HepG2 (cell line): ENCODE measurements at regions not wholly inside any gene's neighbourhood (a gene's known extent, or its start where the extent isn't known, plus 50 kb on each side); places are given as distances from the start of the nearest gene placed in this dataset.

Source experiments
- ATAC-seq: fragments of 200-7000 bp; cut with Tn5 transposase; 3 replicates; pipeline ENCODE4 v1.9.1; 2020; ENCODE audit warnings: mild to moderate bottlenecking, moderate library complexity
- BruUV-seq: library from RNA; stranded (reverse); fragments of 400-500 nt; replicated peaks from 2 replicates; lab custom pipeline; 2021; lab: Mats Ljungman, UMichigan
- CTCF ChIA-PET: fragments of 300-600 bp; formaldehyde crosslinking; extraction: SDS; loops from one replicate; lab custom pipeline; 2021; ENCODE audit warnings: low total read pairs, inconsistent platforms, low intra/inter-chr PET ratio; lab: Yijun Ruan, JAX
- POLR2A ChIA-PET: fragments of 350-600 bp; sonication (Branson Sonifier 250); formaldehyde crosslinking; loops from one replicate; lab custom pipeline; 2020; ENCODE audit warnings: antibody characterized with exemption, inconsistent platforms; lab: Yijun Ruan, JAX
- DNase-seq: peaks from one replicate; pipeline ENCODE4 v3.0.0-alpha.2; 2015; ENCODE audit warnings: low spot score
- FAIRE-seq: peaks from 3 replicates; lab custom pipeline; 2011; peaks lifted over from hg19 to GRCh38; lab: Jason Lieb, UNC
- H2AFZ ChIP-seq: one replicate; pipeline ENCODE4 v1.6.1; 2011; ENCODE audit warnings: low read length, inconsistent platforms
- H3K27ac ChIP-seq: fragments of 300-600 bp; 3 replicates; pipeline ENCODE4 v1.8.0; 2011; ENCODE audit warnings: mixed run types, mild to moderate bottlenecking, mixed read lengths, low read length, inconsistent platforms; ENCODE audit not compliant: insufficient read depth; ENCODE audit errors: extremely low read length
- H3K27me3 ChIP-seq, 2 experiments: fragments of 200-600 bp in 1 of 2; 2 replicates in 1 of 2; 3 replicates in 1 of 2; pipeline versions ENCODE4 v1.6.0 to v1.8.0; 2011; ENCODE audit warnings: low read length in 2 of 2, mild to moderate bottlenecking in 2 of 2, moderate library complexity in 2 of 2, inconsistent platforms in 1 of 2; ENCODE audit not compliant: insufficient read depth in 2 of 2, control insufficient read depth in 1 of 2
- H3K36me3 ChIP-seq, 2 experiments: fragments of 200-600 bp in 1 of 2; replicated peaks in 1 of 2; 2 replicates in 1 of 2; 3 replicates in 1 of 2; pipeline versions ENCODE4 v1.5.1 to v1.8.0; 2011; ENCODE audit warnings: low read length in 2 of 2, inconsistent platforms in 1 of 2; ENCODE audit not compliant: insufficient read depth in 2 of 2, control insufficient read depth in 1 of 2
- H3K4me1 ChIP-seq: 2 replicates; pipeline ENCODE4 v1.5.1; 2012; ENCODE audit warnings: low read length, inconsistent platforms; ENCODE audit not compliant: insufficient read depth
- H3K4me2 ChIP-seq: 2 replicates; pipeline ENCODE4 v1.6.0; 2011; ENCODE audit warnings: low read depth, low read length, inconsistent platforms
- H3K4me3 ChIP-seq, 3 experiments: fragments of 200-600 bp in 1 of 3; sonication (generic), shearing (Covaris generic) in 1 of 3; replicated peaks in 1 of 3; 2 replicates each; pipeline ENCODE4 v1.5.1; 2011 to 2016; ENCODE audit warnings: low read length in 3 of 3, inconsistent platforms in 2 of 3, low read depth in 2 of 3, mild to moderate bottlenecking in 2 of 3, control low read depth in 1 of 3, mixed read lengths in 1 of 3; ENCODE audit not compliant: insufficient read depth in 1 of 3
- H3K79me2 ChIP-seq: one replicate; pipeline ENCODE4 v1.6.1; 2011; ENCODE audit warnings: low read length, inconsistent platforms; ENCODE audit not compliant: insufficient read depth
- H3K9ac ChIP-seq: 2 replicates; pipeline ENCODE4 v1.6.0; 2011; ENCODE audit warnings: mild to moderate bottlenecking, low read depth, low read length, inconsistent platforms; ENCODE audit not compliant: insufficient read depth
- H3K9me3 ChIP-seq: 2 replicates; pipeline ENCODE4 v1.5.1; 2012; ENCODE audit warnings: mild to moderate bottlenecking, low read length
- H4K20me1 ChIP-seq: 2 replicates; pipeline ENCODE4 v1.6.0; 2011; ENCODE audit warnings: inconsistent platforms, mild to moderate bottlenecking, low read length, moderate library complexity; ENCODE audit not compliant: insufficient read depth
- HIVEP1 ChIP-seq: sonication (generic); formaldehyde crosslinking; IDR thresholded peaks from 2 replicates; pipeline ENCODE4 v1.4.0; 2020; ENCODE audit warnings: mild to moderate bottlenecking, missing genetic modification reagents
- HMG20B ChIP-seq: conservative IDR thresholded peaks from 2 replicates; pipeline ENCODE4 v1.6.1; 2016; ENCODE audit warnings: missing genetic modification reagents, missing compliant biosample characterization
- KDM6A ChIP-seq: IDR thresholded peaks from 2 replicates; pipeline ENCODE4 v1.6.1; 2016; ENCODE audit warnings: low read depth
- SPEN ChIP-seq: sonication (generic); formaldehyde crosslinking; IDR thresholded peaks from 2 replicates; pipeline ENCODE4 v1.5.1; 2020; ENCODE audit warnings: low read depth, mild to moderate bottlenecking, missing genetic modification reagents
- SRSF4 ChIP-seq: fragments of 200-400 bp; formaldehyde crosslinking; IDR thresholded peaks from one replicate; pipeline ENCODE4 v1.6.1; 2018; ENCODE audit warnings: mild to moderate bottlenecking, low read depth, low read length, moderate library complexity; ENCODE audit not compliant: poor library complexity, severe bottlenecking
- ZFAT ChIP-seq: sonication (generic); formaldehyde crosslinking; conservative IDR thresholded peaks from 2 replicates; pipeline ENCODE4 v1.8.1; 2023; ENCODE audit warnings: missing genetic modification reagents, inconsistent platforms
- WGBS: methylation state at CpG from one replicate; pipeline ENCODE4 v1.1.6; 2017; ENCODE audit warnings: low lambda C conversion rate; 5-methylcytosine and 5-hydroxymethylcytosine counted together
- in situ Hi-C: cut with HindIII; loops from 2 replicates; pipeline ENCODE4 v1.10.0; 2017; ENCODE audit warnings: low pct_unique_long_range_greater_than_20kb; ENCODE audit not compliant: extremely low pct_ligation_motif_present
- intact Hi-C: fragments of 100-400 bp; cut with micrococcal nuclease; formaldehyde crosslinking; loops from one replicate; pipeline ENCODE4 v1.10.0; 2022; ENCODE audit not compliant: unreplicated experiment
- TF ChIP-seq, protein P1 (sequence below): sonication (generic); formaldehyde crosslinking; IDR thresholded peaks from 2 replicates; pipeline ENCODE4 v1.4.0; 2020; ENCODE audit warnings: missing genetic modification reagents
- TF ChIP-seq, protein P2 (sequence below): sonication (generic); formaldehyde crosslinking; IDR thresholded peaks from 2 replicates; pipeline ENCODE4 v1.8.0; 2022; ENCODE audit warnings: mild to moderate bottlenecking, missing genetic modification reagents, borderline replicate concordance

- Histone ChIP-seq H3K27me3 (no peaks in the 10 kb centered on the region), H4K20me1 (no peaks in the 10 kb centered on the region), H3K27ac (no peak overlapping the region), H3K4me1 (no peaks in the 10 kb centered on the region), H3K4me3 (no peak overlapping the region), H3K36me3 (no peaks in the 10 kb centered on the region), H3K4me2 (no peak overlapping the region), H3K9ac (no peak overlapping the region), H2AFZ (no peak overlapping the region), H3K9me3 (peaks cover 69% of the 10 kb centered on the region), H3K79me2 (no peaks in the 10 kb centered on the region)
- TF ChIP-seq ZFAT (CRISPR knock-in tag) (no peak), SPEN (CRISPR knock-in tag) (no peak), HMG20B (CRISPR knock-in tag) (no peak), HIVEP1 (CRISPR knock-in tag) (no peak), SRSF4 (no peak), KDM6A (no peak)
- TF ChIP-seq, protein P1, sequence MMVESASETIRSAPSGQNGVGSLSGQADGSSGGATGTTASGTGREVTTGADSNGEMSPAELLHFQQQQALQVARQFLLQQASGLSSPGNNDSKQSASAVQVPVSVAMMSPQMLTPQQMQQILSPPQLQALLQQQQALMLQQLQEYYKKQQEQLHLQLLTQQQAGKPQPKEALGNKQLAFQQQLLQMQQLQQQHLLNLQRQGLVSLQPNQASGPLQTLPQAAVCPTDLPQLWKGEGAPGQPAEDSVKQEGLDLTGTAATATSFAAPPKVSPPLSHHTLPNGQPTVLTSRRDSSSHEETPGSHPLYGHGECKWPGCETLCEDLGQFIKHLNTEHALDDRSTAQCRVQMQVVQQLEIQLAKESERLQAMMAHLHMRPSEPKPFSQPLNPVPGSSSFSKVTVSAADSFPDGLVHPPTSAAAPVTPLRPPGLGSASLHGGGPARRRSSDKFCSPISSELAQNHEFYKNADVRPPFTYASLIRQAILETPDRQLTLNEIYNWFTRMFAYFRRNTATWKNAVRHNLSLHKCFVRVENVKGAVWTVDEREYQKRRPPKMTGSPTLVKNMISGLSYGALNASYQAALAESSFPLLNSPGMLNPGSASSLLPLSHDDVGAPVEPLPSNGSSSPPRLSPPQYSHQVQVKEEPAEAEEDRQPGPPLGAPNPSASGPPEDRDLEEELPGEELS (CRISPR knock-in tag), result no peak
- TF ChIP-seq, protein P2, sequence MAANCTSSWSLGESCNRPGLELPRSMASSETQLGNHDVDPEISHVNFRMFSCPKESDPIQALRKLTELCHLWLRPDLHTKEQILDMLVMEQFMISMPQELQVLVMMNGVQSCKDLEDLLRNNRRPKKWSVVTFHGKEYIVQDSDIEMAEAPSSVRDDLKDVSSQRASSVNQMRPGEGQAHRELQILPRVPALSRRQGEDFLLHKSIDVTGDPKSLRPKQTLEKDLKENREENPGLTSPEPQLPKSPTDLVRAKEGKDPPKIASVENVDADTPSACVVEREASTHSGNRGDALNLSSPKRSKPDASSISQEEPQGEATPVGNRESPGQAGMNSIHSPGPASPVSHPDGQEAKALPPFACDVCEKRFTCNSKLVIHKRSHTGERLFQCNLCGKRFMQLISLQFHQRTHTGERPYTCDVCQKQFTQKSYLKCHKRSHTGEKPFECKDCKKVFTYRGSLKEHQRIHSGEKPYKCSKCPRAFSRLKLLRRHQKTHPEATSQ (CRISPR knock-in tag), result no peak
- in situ Hi-C loops, result no loop called here
- DNase-seq, result no peak
- WGBS, result 25% methylated on average over 7 of the region's 7 CpGs
- intact Hi-C loops, result no loop called here
- BruUV-seq, result no TSS peak
- ChIA-PET POLR2A (no interaction called here), CTCF (no interaction called here)
- no peak for ATAC-seq
- FAIRE-seq, result no peak
Measured at GRCh38 chr19:31145007-31145406, 204.2 kb downstream of the TSHZ3 start.
